K562 (cell line): ENCODE measurements at regions not wholly inside any gene's neighbourhood (a gene's known extent, or its start where the extent isn't known, plus 50 kb on each side); places are given as distances from the start of the nearest gene placed in this dataset.

Experiments
- ARID3B ChIP-seq: fragments of 250-450 bp; sonication (Bioruptor Pico); IDR thresholded peaks from 2 replicates; pipeline ENCODE4 v1.4.0; 2020; ENCODE audit warnings: borderline replicate concordance
- EP400 ChIP-seq: fragments of 450-650 bp; IDR thresholded peaks from 2 replicates; pipeline ENCODE4 v1.6.1; 2017; ENCODE audit warnings: antibody characterized with exemption, mild to moderate bottlenecking, moderate library complexity
- FOXM1 ChIP-seq, 2 experiments: fragments of 450-650 bp in 1 of 2; sonication (generic) in 1 of 2; formaldehyde crosslinking in 1 of 2; IDR thresholded peaks; 2 replicates each; pipeline versions ENCODE4 v1.6.1 to v1.9.0; 2017 to 2022; ENCODE audit warnings: low read depth in 2 of 2, mild to moderate bottlenecking in 2 of 2, missing genetic modification reagents in 1 of 2, moderate library complexity in 1 of 2
- MYC ChIP-seq, 2 experiments: fragments of 250-450 bp in 1 of 2; sonication (Bioruptor Pico) in 1 of 2; IDR thresholded peaks; 2 replicates each; pipeline versions ENCODE4 v1.5.1 to v1.6.1; 2012 to 2021; ENCODE audit warnings: low read depth in 2 of 2, borderline replicate concordance in 1 of 2, improper control_type of control experiment in 1 of 2, low read length in 1 of 2, mild to moderate bottlenecking in 1 of 2, moderate library complexity in 1 of 2
- PHF8 ChIP-seq: fragments of 200-600 bp; sonication (generic); IDR thresholded peaks from 2 replicates; pipeline ENCODE4 v1.6.1; 2012; ENCODE audit warnings: mixed run types, mild to moderate bottlenecking, inconsistent platforms, low read length, moderate library complexity, borderline replicate concordance
- RBM25 ChIP-seq: fragments of 200-400 bp; formaldehyde crosslinking; IDR thresholded peaks from 2 replicates; pipeline ENCODE4 v1.6.1; 2018; ENCODE audit warnings: low read length, low read depth, moderate library complexity; ENCODE audit not compliant: severe bottlenecking
- SAFB2 ChIP-seq: fragments of 200-400 bp; formaldehyde crosslinking; IDR thresholded peaks from 2 replicates; pipeline ENCODE4 v1.6.1; 2018; ENCODE audit warnings: borderline replicate concordance, low read length, low read depth, moderate library complexity; ENCODE audit not compliant: severe bottlenecking
- SNAPC5 ChIP-seq: fragments of 250-450 bp; sonication (Bioruptor Pico); IDR thresholded peaks from 2 replicates; pipeline ENCODE4 v1.8.0; 2021; ENCODE audit warnings: moderate library complexity, mild to moderate bottlenecking, inconsistent platforms
- STAT5A ChIP-seq: IDR thresholded peaks from 2 replicates; pipeline ENCODE4 v1.6.1; 2012; ENCODE audit warnings: low read length, inconsistent platforms, borderline replicate concordance
- TSHZ1 ChIP-seq: fragments of 250-450 bp; sonication (Bioruptor Pico); IDR thresholded peaks from 2 replicates; pipeline ENCODE4 v1.4.0; 2020; ENCODE audit warnings: mild to moderate bottlenecking, moderate library complexity
- ZMIZ1 ChIP-seq, 2 experiments: fragments of 150-350 bp in 1 of 2; IDR thresholded peaks; 2 replicates each; pipeline ENCODE4 v1.6.1; 2012 to 2016; ENCODE audit warnings: low read depth in 2 of 2, low read length in 2 of 2, mild to moderate bottlenecking in 1 of 2, moderate library complexity in 1 of 2
- ZNF134 ChIP-seq: fragments of 250-450 bp; sonication (Bioruptor Pico); conservative IDR thresholded peaks from 2 replicates; pipeline ENCODE4 v1.4.0; 2020
- ZNF384 ChIP-seq: IDR thresholded peaks from 2 replicates; pipeline ENCODE4 v1.6.1; 2012; ENCODE audit warnings: low read depth, low read length, improper control_type of control experiment

- no peak for TF ChIP-seq TSHZ1 (CRISPR knock-in tag)
- no peak for TF ChIP-seq EP400
- TF ChIP-seq SNAPC5 (CRISPR knock-in tag): no peak
- TF ChIP-seq FOXM1 (IDR thresholded peaks at IDR 0.05; ENCODE audit: low read depth): no peak
- no peak for TF ChIP-seq FOXM1 (CRISPR knock-in tag; IDR thresholded peaks at IDR 0.05; ENCODE audit: low read depth)
- TF ChIP-seq ARID3B (CRISPR knock-in tag): no peak
- TF ChIP-seq ZMIZ1 (IDR thresholded peaks at IDR 0.05; ENCODE audit: low read depth in 2 of 2, low read length in 2 of 2): 0 out of 4 replicates have a peak, but pooled peaks of 1 of the 2 experiments have one; percentile 36
- TF ChIP-seq STAT5A: 0 out of 2 replicates have a peak, but pooled peaks have one; percentile 28
- TF ChIP-seq SAFB2: no peak
- peak; percentile 82 for TF ChIP-seq RBM25
- TF ChIP-seq PHF8: no peak
- no peak for TF ChIP-seq MYC (IDR thresholded peaks at IDR 0.05; ENCODE audit: low read depth, low read length)
- no peak for TF ChIP-seq MYC (CRISPR knock-in tag; IDR thresholded peaks at IDR 0.05; ENCODE audit: borderline replicate concordance, low read depth)
- TF ChIP-seq ZNF384: no peak
- TF ChIP-seq ZNF134 (CRISPR knock-in tag): no peak
Measured at GRCh38 chr1:22341791-22342605, 109.7 kb upstream of the ZBTB40 start (continued).
